ENCODE measurements at regions not wholly inside any gene's neighbourhood (a gene's known extent, or its start where the extent isn't known, plus 50 kb on each side); places are given as distances from the start of the nearest gene placed in this dataset.

GRCh38 chr12:28899951-28900350 is 249.1 kb upstream of the FAR2 start:
- TF ChIP-seq POLR2AphosphoS5 (IDR thresholded peaks at IDR 0.05) (no peak), CTCF (IDR thresholded peaks at IDR 0.05) (no peak), POLR2A (IDR thresholded peaks at IDR 0.05) (no peak), EP300 (IDR thresholded peaks at IDR 0.05) (no peak)
- Histone ChIP-seq H3K27ac (no peak overlapping the region), H3K4me1 (no peaks in the 10 kb centered on the region), H3K27me3 (no peaks in the 10 kb centered on the region), H3K9me3 (no peaks in the 10 kb centered on the region), H3K4me3 (no peak overlapping the region), H3K36me3 (no peaks in the 10 kb centered on the region)
- intact Hi-C loops (cut with DNase I): no loop called here
- 68 to 77% methylated on average over 1 of the region's 1 CpG for WGBS, 2 donors
- DNase-seq: no peak

- WGBS, 2 donors: 83 to 86% methylated on average over 1 of the region's 1 CpG
- Histone ChIP-seq H3K9me3 (peaks cover 0 to 8% (median 0%) of the 10 kb centered on the region in 4 donors), H3K4me3 (no peak overlapping the region), H3K27ac (no peak overlapping the region), H3K4me1 (no peaks in the 10 kb centered on the region), H3K36me3 (no peaks in the 10 kb centered on the region), H3K27me3 (no peaks in the 10 kb centered on the region)
- no peak for DNase-seq
- intact Hi-C loops (cut with DNase I): no loop called here
- TF ChIP-seq POLR2A (IDR thresholded peaks at IDR 0.05) (no peak), CTCF (IDR thresholded peaks at IDR 0.05) (no peak), POLR2AphosphoS5 (IDR thresholded peaks at IDR 0.05) (no peak), EP300 (IDR thresholded peaks at IDR 0.05) (no peak)
Measured at GRCh38 chr12:28905220-28905955, 243.7 kb upstream of the FAR2 start.

- Histone ChIP-seq H3K4me3 (no peak overlapping the region), H3K4me1 (no peaks in the 10 kb centered on the region), H3K9me3 (peaks cover 0 to 17% (median 6%) of the 10 kb centered on the region in 4 donors), H3K27ac (no peak overlapping the region), H3K27me3 (no peaks in the 10 kb centered on the region), H3K36me3 (no peaks in the 10 kb centered on the region)
- no peak for DNase-seq
- intact Hi-C loops (cut with DNase I): no loop called here
- TF ChIP-seq POLR2A (IDR thresholded peaks at IDR 0.05) (no peak), CTCF (IDR thresholded peaks at IDR 0.05) (no peak), EP300 (IDR thresholded peaks at IDR 0.05) (no peak), POLR2AphosphoS5 (IDR thresholded peaks at IDR 0.05) (no peak)
- WGBS, 2 donors: 75 to 88% methylated on average over 1 of the region's 1 CpG
Measured at GRCh38 chr12:28908646-28909045, 240.4 kb upstream of the FAR2 start.

- 60 to 61% methylated on average over 1 of the region's 1 CpG for WGBS, 2 donors
- peaks cover 0 to 22% (median 10%) of the 10 kb centered on the region in 4 donors for H3K9me3 ChIP-seq
- intact Hi-C loops (cut with DNase I): no loop called here
- no peak overlapping the region for H3K27ac ChIP-seq
- H3K27me3 ChIP-seq: no peaks in the 10 kb centered on the region
- H3K4me3 ChIP-seq: no peak overlapping the region
- no peak for DNase-seq
- H3K36me3 ChIP-seq: no peaks in the 10 kb centered on the region
- no peak for TF ChIP-seq CTCF (IDR thresholded peaks at IDR 0.05)
- TF ChIP-seq POLR2A (IDR thresholded peaks at IDR 0.05): no peak
- TF ChIP-seq EP300 (IDR thresholded peaks at IDR 0.05): no peak
- no peak for TF ChIP-seq POLR2AphosphoS5 (IDR thresholded peaks at IDR 0.05)
- no peaks in the 10 kb centered on the region for H3K4me1 ChIP-seq
Measured at GRCh38 chr12:28909291-28909690, 239.8 kb upstream of the FAR2 start.
